ENCODE measurements at regions not wholly inside any gene's neighbourhood (a gene's known extent, or its start where the extent isn't known, plus 50 kb on each side); places are given as distances from the start of the nearest gene placed in this dataset.

- TF ChIP-seq CTCF (IDR thresholded peaks at IDR 0.05) (no peak), POLR2A (IDR thresholded peaks at IDR 0.05) (no peak)
Measured at GRCh38 chr4:115165503-115165902, 52.1 kb upstream of the NDST4 start.

Measured in heart left ventricle (tissue), 13 donors.